Neutrophil (primary cell): ENCODE measurements at regions not wholly inside any gene's neighbourhood (a gene's known extent, or its start where the extent isn't known, plus 50 kb on each side); places are given as distances from the start of the nearest gene placed in this dataset.
"Not testable (repeated sequence)": the region's sequence is repeated elsewhere in the genome, so short reads cannot be mapped to it uniquely, and the experiment has no call there.

Experiments
- H3K27ac ChIP-seq: fragments of 200-600 bp; sonication (generic); 2 replicates; pipeline ENCODE4 v1.5.1; 2016; ENCODE audit warnings: mild to moderate bottlenecking, moderate library complexity
- H3K27me3 ChIP-seq: fragments of 200-600 bp; sonication (generic); 2 replicates; pipeline ENCODE4 v1.6.0; 2016; ENCODE audit warnings: mild to moderate bottlenecking
- H3K36me3 ChIP-seq: fragments of 200-600 bp; sonication (generic); 2 replicates; pipeline ENCODE4 v1.5.1; 2017
- H3K4me1 ChIP-seq, 2 experiments: fragments of 200-600 bp in 1 of 2; sonication (generic) in 1 of 2; 1 replicate in 1 of 2; 2 replicates in 1 of 2; pipeline versions ENCODE4 v1.5.1 to v1.6.1; 2013 to 2016; ENCODE audit warnings: low read depth in 1 of 2, low read length in 1 of 2, mild to moderate bottlenecking in 1 of 2, moderate library complexity in 1 of 2; ENCODE audit not compliant: control insufficient read depth in 1 of 2, insufficient read depth in 1 of 2
- H3K4me3 ChIP-seq, 2 experiments: fragments of 200-600 bp in 1 of 2; sonication (generic) in 1 of 2; 1 replicate in 1 of 2; 2 replicates in 1 of 2; pipeline ENCODE4 v1.5.1; 2013 to 2016; ENCODE audit warnings: low read depth in 1 of 2, low read length in 1 of 2, mild to moderate bottlenecking in 1 of 2, moderate library complexity in 1 of 2
- H3K9me3 ChIP-seq: fragments of 200-600 bp; sonication (generic); 2 replicates; pipeline ENCODE4 v1.5.1; 2016
- TF ChIP-seq, protein P1 (sequence below): fragments of 200-600 bp; sonication (generic); IDR thresholded peaks from 2 replicates; pipeline ENCODE4 v1.5.1; 2016; ENCODE audit warnings: antibody characterized with exemption

DNA sequence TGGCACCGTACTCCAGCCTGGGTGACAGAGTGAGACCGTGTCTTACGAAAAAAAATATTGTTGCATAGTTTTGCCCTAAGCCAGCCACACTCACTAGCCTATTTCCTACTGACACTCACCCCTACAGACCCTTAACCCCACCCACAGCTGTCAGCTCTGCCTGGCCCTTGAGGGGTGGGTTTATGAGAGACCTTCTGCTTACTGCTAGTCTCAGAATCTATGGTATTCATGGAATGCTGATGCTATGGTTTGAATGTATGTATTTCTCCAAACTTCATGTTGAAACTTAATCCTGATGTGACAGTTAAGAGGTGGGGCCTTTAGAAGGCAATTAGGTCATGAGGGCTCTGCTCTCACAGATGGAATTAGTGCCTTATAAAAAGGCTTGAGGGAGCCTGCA, 79.2 kb upstream of the LRCH1 start:
- TF ChIP-seq, protein P1, sequence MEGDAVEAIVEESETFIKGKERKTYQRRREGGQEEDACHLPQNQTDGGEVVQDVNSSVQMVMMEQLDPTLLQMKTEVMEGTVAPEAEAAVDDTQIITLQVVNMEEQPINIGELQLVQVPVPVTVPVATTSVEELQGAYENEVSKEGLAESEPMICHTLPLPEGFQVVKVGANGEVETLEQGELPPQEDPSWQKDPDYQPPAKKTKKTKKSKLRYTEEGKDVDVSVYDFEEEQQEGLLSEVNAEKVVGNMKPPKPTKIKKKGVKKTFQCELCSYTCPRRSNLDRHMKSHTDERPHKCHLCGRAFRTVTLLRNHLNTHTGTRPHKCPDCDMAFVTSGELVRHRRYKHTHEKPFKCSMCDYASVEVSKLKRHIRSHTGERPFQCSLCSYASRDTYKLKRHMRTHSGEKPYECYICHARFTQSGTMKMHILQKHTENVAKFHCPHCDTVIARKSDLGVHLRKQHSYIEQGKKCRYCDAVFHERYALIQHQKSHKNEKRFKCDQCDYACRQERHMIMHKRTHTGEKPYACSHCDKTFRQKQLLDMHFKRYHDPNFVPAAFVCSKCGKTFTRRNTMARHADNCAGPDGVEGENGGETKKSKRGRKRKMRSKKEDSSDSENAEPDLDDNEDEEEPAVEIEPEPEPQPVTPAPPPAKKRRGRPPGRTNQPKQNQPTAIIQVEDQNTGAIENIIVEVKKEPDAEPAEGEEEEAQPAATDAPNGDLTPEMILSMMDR = no peak
- no peaks in the 10 kb centered on the region for H3K4me1 ChIP-seq

DNA sequence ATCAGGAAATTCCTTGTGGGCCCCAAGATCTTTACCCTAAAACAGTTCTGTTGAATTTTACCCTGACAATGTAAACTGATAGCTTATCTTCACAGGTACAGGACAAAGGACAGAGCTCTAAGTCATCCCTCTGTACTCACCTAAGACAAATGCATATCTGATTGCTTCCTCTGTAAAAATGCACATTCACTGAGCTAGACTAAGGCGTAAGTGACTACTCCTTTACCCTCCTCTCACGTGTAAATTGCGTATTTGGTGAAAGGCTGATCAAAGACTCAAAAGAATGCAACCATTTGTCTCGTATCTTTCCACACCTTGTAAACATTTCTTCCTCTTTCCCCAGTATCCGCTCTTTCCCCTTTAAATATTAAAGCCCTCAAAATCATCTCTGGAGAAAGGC, 80.6 kb upstream of the LRCH1 start:
- TF ChIP-seq, protein P1 = no peak
- Histone ChIP-seq H3K9me3 (no peaks in the 10 kb centered on the region), H3K4me3 (no peak overlapping the region), H3K27ac (no peak overlapping the region), H3K36me3 (no peaks in the 10 kb centered on the region), H3K4me1 (no peaks in the 10 kb centered on the region), H3K27me3 (no peaks in the 10 kb centered on the region)

More for the DNA sequence above, 79.2 kb upstream of the LRCH1 start:
- Histone ChIP-seq H3K4me3 (no peak overlapping the region), H3K27ac (no peak overlapping the region), H3K36me3 (no peaks in the 10 kb centered on the region), H3K27me3 (no peaks in the 10 kb centered on the region), H3K9me3 (no peaks in the 10 kb centered on the region)

- not testable (repeated sequence) for H3K27ac ChIP-seq, H3K36me3 ChIP-seq
These were observed 82.6 kb upstream of the RUBCNL start for GRCh38 chr13:46469699-46470098.

DNA sequence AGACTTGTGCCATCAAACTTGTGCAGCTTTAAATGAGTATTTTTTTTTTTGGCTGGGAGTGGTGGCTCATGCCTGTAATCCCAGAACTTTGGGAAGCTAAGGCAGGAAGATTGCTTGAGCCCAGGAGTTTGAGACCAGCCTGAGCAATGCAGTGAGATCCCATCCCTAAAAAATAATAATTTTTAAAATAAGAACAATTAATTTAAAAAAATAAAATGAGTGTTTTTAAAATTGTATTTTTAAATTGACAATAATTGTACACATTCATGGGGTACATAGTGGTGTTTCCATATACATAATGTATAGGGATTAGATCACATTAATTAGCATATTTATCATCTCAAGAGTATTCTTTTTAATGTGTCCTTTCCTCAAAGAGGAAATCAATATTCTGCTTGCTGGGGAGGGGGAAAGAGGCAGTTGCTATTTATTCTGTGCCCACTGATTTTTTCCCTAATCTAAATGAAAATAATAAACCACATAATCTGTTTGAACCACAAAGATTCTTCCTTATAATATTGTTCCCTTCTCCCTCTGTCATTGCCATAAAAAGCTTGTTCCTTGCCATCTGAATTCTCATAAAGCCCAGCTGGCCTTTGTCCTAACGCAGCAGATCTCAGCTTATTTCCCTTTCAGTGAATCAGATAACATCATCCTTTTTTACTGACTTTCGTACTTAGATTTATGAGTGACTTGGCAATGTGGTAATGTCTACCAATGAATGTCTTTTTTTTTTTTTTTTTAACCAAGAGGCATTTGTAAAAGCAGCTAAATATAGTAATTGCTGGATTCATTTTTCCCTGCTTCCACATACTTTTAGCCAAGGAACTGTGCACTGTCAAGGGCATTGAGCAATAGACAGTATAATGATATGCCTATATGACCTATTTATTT, 81.8 kb upstream of the RUBCNL start:
- Histone ChIP-seq H3K4me1 (no peaks in the 10 kb centered on the region), H3K4me3 (no peak overlapping the region), H3K27ac (no peak overlapping the region), H3K36me3 (no peaks in the 10 kb centered on the region), H3K27me3 (no peaks in the 10 kb centered on the region), H3K9me3 (no peaks in the 10 kb centered on the region)
- TF ChIP-seq, protein P1 = no peak

More at GRCh38 chr13:46469699-46470098, 82.6 kb upstream of the RUBCNL start:
- H3K9me3 ChIP-seq, H3K4me3 ChIP-seq, H3K4me1 ChIP-seq, H3K27me3 ChIP-seq: not testable (repeated sequence)

DNA sequence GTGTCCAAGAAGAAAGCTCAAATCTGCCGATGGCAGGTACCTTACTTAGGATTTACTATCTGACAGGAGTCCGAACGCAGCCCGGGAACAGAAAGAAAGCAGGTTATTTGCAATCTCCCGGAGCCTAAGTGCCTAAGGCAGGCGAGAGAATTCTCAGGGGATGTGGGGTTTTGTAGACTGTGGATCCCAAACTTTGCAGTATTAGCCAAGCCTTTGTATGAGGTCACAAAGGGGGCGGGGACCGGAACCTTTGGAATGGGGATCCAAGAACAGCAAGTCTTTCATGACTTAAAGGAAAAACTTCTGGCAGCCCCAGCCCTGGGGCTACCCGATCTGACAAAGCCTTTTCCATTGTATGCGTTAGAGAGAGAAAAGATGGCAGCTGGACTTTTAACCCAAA, 80.6 kb upstream of the RUBCNL start:
- not testable (repeated sequence) for H3K4me3 ChIP-seq, H3K9me3 ChIP-seq, H3K27ac ChIP-seq, H3K36me3 ChIP-seq, H3K4me1 ChIP-seq, H3K27me3 ChIP-seq

GRCh38 chr13:46466074-46466473, 79.0 kb upstream of the RUBCNL start:
- H3K27ac ChIP-seq, H3K9me3 ChIP-seq, H3K36me3 ChIP-seq, H3K27me3 ChIP-seq, H3K4me1 ChIP-seq, H3K4me3 ChIP-seq: not testable (repeated sequence)

- no peaks in the 10 kb centered on the region for H3K9me3 ChIP-seq
- H3K27ac ChIP-seq = no peak overlapping the region
- no peaks in the 10 kb centered on the region for H3K4me1 ChIP-seq
- H3K4me3 ChIP-seq = no peak overlapping the region
- TF ChIP-seq, protein P1 = no peak
- H3K36me3 ChIP-seq = no peaks in the 10 kb centered on the region
- no peaks in the 10 kb centered on the region for H3K27me3 ChIP-seq
These were observed 76.7 kb upstream of the RUBCNL start for GRCh38 chr13:46463719-46464118.

GRCh38 chr13:46460223-46460622, 73.2 kb upstream of the RUBCNL start:
- not testable (repeated sequence) for H3K36me3 ChIP-seq, H3K4me1 ChIP-seq, H3K9me3 ChIP-seq, H3K27me3 ChIP-seq, H3K4me3 ChIP-seq, H3K27ac ChIP-seq

GRCh38 chr13:46457255-46457654, 70.2 kb upstream of the RUBCNL start:
- not testable (repeated sequence) for H3K27ac ChIP-seq, H3K4me3 ChIP-seq, H3K9me3 ChIP-seq, H3K36me3 ChIP-seq, H3K27me3 ChIP-seq, H3K4me1 ChIP-seq
